CD14-positive monocyte (primary cell): ENCODE measurements at regions not wholly inside any gene's neighbourhood (a gene's known extent, or its start where the extent isn't known, plus 50 kb on each side); places are given as distances from the start of the nearest gene placed in this dataset.

Source experiments
- DNase-seq, 3 donors: peaks; one replicate each; pipeline ENCODE4 v3.0.0-alpha.2; 2011 to 2022
- H2AFZ ChIP-seq: 2 replicates; pipeline ENCODE4 v1.6.0; 2012; ENCODE audit warnings: mild to moderate bottlenecking, low read depth, low read length, inconsistent platforms; ENCODE audit not compliant: insufficient read depth, poor library complexity, severe bottlenecking
- H3K27ac ChIP-seq, 2 donors: 1 replicate in 1 of 2; 2 replicates in 1 of 2; pipeline ENCODE4 v1.5.1; 2012 to 2013; ENCODE audit warnings: low read length in 2 of 2, control low read depth in 1 of 2, inconsistent platforms in 1 of 2, low read depth in 1 of 2, mild to moderate bottlenecking in 1 of 2
- H3K27me3 ChIP-seq, 2 donors: one replicate each; pipeline versions ENCODE4 v1.6.0 to v1.6.1; 2011 to 2013; ENCODE audit warnings: low read length in 2 of 2; ENCODE audit not compliant: control insufficient read depth in 2 of 2, insufficient read depth in 2 of 2
- H3K36me3 ChIP-seq, 2 donors: replicated peaks in 1 of 2; 1 replicate in 1 of 2; 2 replicates in 1 of 2; pipeline versions ENCODE4 v1.5.1 to v1.6.1; 2012 to 2013; ENCODE audit warnings: low read length in 2 of 2, control low read depth in 1 of 2, inconsistent platforms in 1 of 2, mild to moderate bottlenecking in 1 of 2; ENCODE audit not compliant: insufficient read depth in 2 of 2, control insufficient read depth in 1 of 2
- H3K4me1 ChIP-seq, 2 donors: 1 replicate in 1 of 2; 2 replicates in 1 of 2; pipeline versions ENCODE4 v1.5.1 to v1.6.1; 2012 to 2013; ENCODE audit warnings: low read length in 2 of 2, control low read depth in 1 of 2, inconsistent platforms in 1 of 2, mild to moderate bottlenecking in 1 of 2, moderate library complexity in 1 of 2; ENCODE audit not compliant: insufficient read depth in 2 of 2, control insufficient read depth in 1 of 2
- H3K4me2 ChIP-seq: replicated peaks from 2 replicates; pipeline ENCODE3; 2012; ENCODE audit warnings: low read length, moderate library complexity, mild to moderate bottlenecking; ENCODE audit not compliant: poor library complexity, severe bottlenecking; ENCODE audit errors: extremely low read depth
- H3K4me3 ChIP-seq, 3 experiments: fragments of 200-600 bp in 1 of 3; sonication (generic) in 1 of 3; replicated peaks in 1 of 3; 1 replicate in 2 of 3; 2 replicates in 1 of 3; pipeline ENCODE4 v1.5.1; 2011 to 2013; ENCODE audit warnings: low read length in 3 of 3, mild to moderate bottlenecking in 3 of 3, control low read depth in 2 of 3, low read depth in 2 of 3, inconsistent platforms in 1 of 3, moderate library complexity in 1 of 3
- H3K79me2 ChIP-seq: 2 replicates; pipeline ENCODE4 v1.6.0; 2012; ENCODE audit warnings: mild to moderate bottlenecking, control low read depth, inconsistent platforms, low read length, moderate library complexity; ENCODE audit not compliant: insufficient read depth
- H3K9ac ChIP-seq: 2 replicates; pipeline ENCODE4 v1.6.0; 2017; ENCODE audit warnings: low read length, mild to moderate bottlenecking; ENCODE audit not compliant: insufficient read depth, poor library complexity, severe bottlenecking
- H3K9me3 ChIP-seq, 2 donors: replicated peaks in 1 of 2; 1 replicate in 1 of 2; 2 replicates in 1 of 2; pipeline versions ENCODE4 v1.5.1 to v1.6.1; 2012 to 2013; ENCODE audit warnings: low read length in 2 of 2, control low read depth in 1 of 2; ENCODE audit not compliant: control insufficient read depth in 1 of 2, insufficient read depth in 1 of 2
- H4K20me1 ChIP-seq: 2 replicates; pipeline ENCODE4 v1.6.0; 2012; ENCODE audit warnings: mild to moderate bottlenecking, low read length, control low read depth, moderate library complexity; ENCODE audit not compliant: insufficient read depth
- H3K27ac Mint-ChIP-seq, 7 donors: one replicate each; pipeline ENCODE4 v1.8.0; 2020; ENCODE audit warnings: mild to moderate bottlenecking in 7 of 7, mixed read lengths in 7 of 7, moderate library complexity in 6 of 7, inconsistent platforms in 2 of 7
- H3K27me3 Mint-ChIP-seq, 3 donors: one replicate each; pipeline ENCODE4 v1.8.0; 2021 to 2022; ENCODE audit warnings: low read depth in 3 of 3, mild to moderate bottlenecking in 3 of 3, mixed read lengths in 3 of 3, moderate library complexity in 3 of 3, inconsistent platforms in 1 of 3
- H3K36me3 Mint-ChIP-seq, 2 donors: one replicate each; pipeline ENCODE4 v1.8.0; 2020; ENCODE audit warnings: mixed read lengths in 2 of 2, inconsistent platforms in 1 of 2, mild to moderate bottlenecking in 1 of 2
- H3K4me1 Mint-ChIP-seq: one replicate; pipeline ENCODE4 v1.8.0; 2020; ENCODE audit warnings: mild to moderate bottlenecking, mixed read lengths
- H3K4me3 Mint-ChIP-seq, 2 donors: one replicate each; pipeline ENCODE4 v1.8.0; 2020; ENCODE audit warnings: mild to moderate bottlenecking in 2 of 2, mixed read lengths in 2 of 2, moderate library complexity in 1 of 2
- H3K9me3 Mint-ChIP-seq, 7 donors: one replicate each; pipeline ENCODE4 v1.8.0; 2020 to 2022; ENCODE audit warnings: mixed read lengths in 7 of 7, mild to moderate bottlenecking in 6 of 7, moderate library complexity in 6 of 7, inconsistent platforms in 2 of 7
- WGBS: methylation state at CpG from one replicate; pipeline ENCODE4 v1.1.5; 2013; ENCODE audit warnings: missing lambda C conversion rate; ENCODE audit not compliant: insufficient coverage; 5-methylcytosine and 5-hydroxymethylcytosine counted together
- intact Hi-C, 2 donors: fragments of 100-400 bp; cut with micrococcal nuclease; formaldehyde crosslinking; loops; one replicate each; pipeline versions ENCODE4 v1.15.0 to v1.15.1; 2023
- TF ChIP-seq, protein P1 (sequence below): fragments of 200-600 bp; IDR thresholded peaks from one replicate; pipeline ENCODE4 v1.8.0; 2022; ENCODE audit warnings: antibody characterized with exemption, mild to moderate bottlenecking

DNA sequence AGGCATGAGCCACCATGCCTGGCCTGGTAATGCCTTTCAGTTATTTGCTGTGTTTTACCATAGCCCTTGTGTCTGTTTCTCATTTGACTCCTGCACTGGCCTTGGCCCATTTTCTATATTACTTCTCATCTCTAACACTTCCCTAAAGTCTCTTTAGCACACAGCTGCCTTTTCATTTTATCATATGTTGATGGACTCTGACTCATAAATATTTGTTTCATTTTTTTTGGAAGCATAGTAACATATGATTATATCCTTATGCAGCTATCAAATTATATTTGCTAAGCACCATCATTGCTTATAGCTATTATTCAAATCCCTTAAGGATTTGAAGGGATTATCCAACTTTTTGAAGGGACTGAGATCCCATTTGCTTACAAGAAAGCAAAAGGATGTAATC, 320.3 kb downstream of the GPD2 start:
- Histone ChIP-seq H3K27me3 (no peaks in the 10 kb centered on the region), H3K4me2 (no peak overlapping the region), H3K27ac (no peak overlapping the region), H2AFZ (no peak overlapping the region), H3K9ac (no peak overlapping the region), H3K4me1 (no peaks in the 10 kb centered on the region), H4K20me1 (no peaks in the 10 kb centered on the region), H3K79me2 (no peaks in the 10 kb centered on the region), H3K36me3 (no peaks in the 10 kb centered on the region), H3K4me3 (no peak overlapping the region), H3K9me3 (peaks cover 0 to 3% of the 10 kb centered on the region in 2 donors)
- TF ChIP-seq, protein P1, sequence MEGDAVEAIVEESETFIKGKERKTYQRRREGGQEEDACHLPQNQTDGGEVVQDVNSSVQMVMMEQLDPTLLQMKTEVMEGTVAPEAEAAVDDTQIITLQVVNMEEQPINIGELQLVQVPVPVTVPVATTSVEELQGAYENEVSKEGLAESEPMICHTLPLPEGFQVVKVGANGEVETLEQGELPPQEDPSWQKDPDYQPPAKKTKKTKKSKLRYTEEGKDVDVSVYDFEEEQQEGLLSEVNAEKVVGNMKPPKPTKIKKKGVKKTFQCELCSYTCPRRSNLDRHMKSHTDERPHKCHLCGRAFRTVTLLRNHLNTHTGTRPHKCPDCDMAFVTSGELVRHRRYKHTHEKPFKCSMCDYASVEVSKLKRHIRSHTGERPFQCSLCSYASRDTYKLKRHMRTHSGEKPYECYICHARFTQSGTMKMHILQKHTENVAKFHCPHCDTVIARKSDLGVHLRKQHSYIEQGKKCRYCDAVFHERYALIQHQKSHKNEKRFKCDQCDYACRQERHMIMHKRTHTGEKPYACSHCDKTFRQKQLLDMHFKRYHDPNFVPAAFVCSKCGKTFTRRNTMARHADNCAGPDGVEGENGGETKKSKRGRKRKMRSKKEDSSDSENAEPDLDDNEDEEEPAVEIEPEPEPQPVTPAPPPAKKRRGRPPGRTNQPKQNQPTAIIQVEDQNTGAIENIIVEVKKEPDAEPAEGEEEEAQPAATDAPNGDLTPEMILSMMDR = no peak
- intact Hi-C loops = no loop called here
- Mint-ChIP-seq H3K4me1 (no peaks in the 10 kb centered on the region), H3K36me3 (no peaks in the 10 kb centered on the region), H3K9me3 (peaks cover 0 to 5% (median 2%) of the 10 kb centered on the region in 7 donors), H3K27me3 (no peaks in the 10 kb centered on the region), H3K27ac (no peak overlapping the region), H3K4me3 (no peak overlapping the region)
- DNase-seq = no peak

DNA sequence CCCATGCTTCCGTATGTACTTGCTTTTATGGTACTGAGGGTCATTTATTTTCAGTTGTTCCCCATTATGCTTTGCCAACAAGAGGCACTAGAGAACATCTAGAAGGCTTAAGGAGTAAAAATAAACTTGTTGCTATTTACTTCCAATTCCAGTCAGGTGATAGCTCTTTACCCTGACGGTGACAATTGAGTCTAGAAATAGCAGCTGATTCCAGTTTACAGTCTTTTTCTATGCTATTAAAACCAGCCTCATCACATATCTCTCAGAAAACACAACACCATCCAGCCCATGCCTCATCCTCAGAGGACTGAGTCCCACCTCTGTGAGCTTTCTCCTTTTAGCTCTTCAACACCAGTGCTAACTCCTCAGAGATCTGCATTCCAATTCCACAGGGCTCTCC, 327.0 kb downstream of the GPD2 start:
- no peak overlapping the region for H3K27ac Mint-ChIP-seq
- peaks cover 0 to 3% of the 10 kb centered on the region in 2 donors for H3K9me3 ChIP-seq
- no peak overlapping the region for H3K4me2 ChIP-seq
- H3K4me1 Mint-ChIP-seq = no peaks in the 10 kb centered on the region
- H3K4me3 ChIP-seq = no peak overlapping the region
- H3K27me3 ChIP-seq = no peaks in the 10 kb centered on the region
- no peaks in the 10 kb centered on the region for H4K20me1 ChIP-seq
- no peak overlapping the region for H3K27ac ChIP-seq
- no peaks in the 10 kb centered on the region for H3K4me1 ChIP-seq
- no peak overlapping the region for H3K4me3 Mint-ChIP-seq
- WGBS = 100% methylated on average over 1 of the region's 2 CpGs
- H3K9me3 Mint-ChIP-seq = peaks cover 0 to 6% (median 3%) of the 10 kb centered on the region in 7 donors
- intact Hi-C loops = no loop called here
- H3K79me2 ChIP-seq = no peaks in the 10 kb centered on the region
- no peak for DNase-seq
- H3K36me3 Mint-ChIP-seq = no peaks in the 10 kb centered on the region
- H3K27me3 Mint-ChIP-seq = peaks cover 0 to 1% (median 0%) of the 10 kb centered on the region in 3 donors
- TF ChIP-seq, protein P1 = no peak
- no peak overlapping the region for H3K9ac ChIP-seq
- H2AFZ ChIP-seq = no peak overlapping the region
- no peaks in the 10 kb centered on the region for H3K36me3 ChIP-seq
